Prostate gland (tissue), 2 donors: ENCODE measurements at regions not wholly inside any gene's neighbourhood (a gene's known extent, or its start where the extent isn't known, plus 50 kb on each side); places are given as distances from the start of the nearest gene placed in this dataset.

Experiments used
- DNase-seq: peaks from one replicate; pipeline ENCODE4 v3.0.0-alpha.2; 2019; ENCODE audit warnings: low spot score
- H3K27ac ChIP-seq, 2 donors: fragments of 200-600 bp; sonication (generic); 2 replicates each; pipeline ENCODE4 v1.5.1; 2017 to 2019
- H3K27me3 ChIP-seq: fragments of 200-600 bp; sonication (generic); replicated peaks from 2 replicates; pipeline ENCODE4 v1.5.1; 2019; ENCODE audit not compliant: insufficient read depth
- H3K36me3 ChIP-seq, 2 donors: fragments of 200-600 bp; sonication (generic); 1 replicate in 1 of 2; 2 replicates in 1 of 2; pipeline versions ENCODE4 v1.5.1 to v1.8.1; 2017 to 2019
- H3K4me1 ChIP-seq: fragments of 200-600 bp; sonication (generic); replicated peaks from 2 replicates; pipeline ENCODE4 v1.5.1; 2019
- H3K4me3 ChIP-seq, 2 donors: fragments of 200-600 bp; sonication (generic); 2 replicates each; pipeline ENCODE4 v1.5.1; 2017 to 2019
- H3K9me3 ChIP-seq: fragments of 200-600 bp; sonication (generic); 2 replicates; pipeline ENCODE4 v1.5.1; 2017
- POLR2A ChIP-seq: fragments of 450-650 bp; IDR thresholded peaks from one replicate; pipeline ENCODE4 v1.6.1; 2016; ENCODE audit warnings: antibody characterized with exemption, mild to moderate bottlenecking
- POLR2AphosphoS5 ChIP-seq: sonication (generic); formaldehyde crosslinking; IDR thresholded peaks from one replicate; pipeline ENCODE4 v1.6.1; 2017; ENCODE audit warnings: antibody characterized with exemption
- WGBS: methylation state at CpG from one replicate; pipeline ENCODE4 v1.1.5; 2018; 5-methylcytosine and 5-hydroxymethylcytosine counted together
- intact Hi-C: fragments of 100-400 bp; cut with DNase I; formaldehyde crosslinking; loops from one replicate; pipeline ENCODE4 v1.14.2; 2022
- TF ChIP-seq, protein P1 (sequence below), 4 experiments: fragments of 200-600 bp in 2 of 4; fragments of 450-650 bp in 2 of 4; sonication (generic) in 2 of 4; IDR thresholded peaks; 1 replicate in 3 of 4; 2 replicates in 1 of 4; pipeline ENCODE4 v1.5.1; 2016 to 2019; ENCODE audit warnings: antibody characterized with exemption in 4 of 4, mild to moderate bottlenecking in 2 of 4, moderate library complexity in 2 of 4

DNA sequence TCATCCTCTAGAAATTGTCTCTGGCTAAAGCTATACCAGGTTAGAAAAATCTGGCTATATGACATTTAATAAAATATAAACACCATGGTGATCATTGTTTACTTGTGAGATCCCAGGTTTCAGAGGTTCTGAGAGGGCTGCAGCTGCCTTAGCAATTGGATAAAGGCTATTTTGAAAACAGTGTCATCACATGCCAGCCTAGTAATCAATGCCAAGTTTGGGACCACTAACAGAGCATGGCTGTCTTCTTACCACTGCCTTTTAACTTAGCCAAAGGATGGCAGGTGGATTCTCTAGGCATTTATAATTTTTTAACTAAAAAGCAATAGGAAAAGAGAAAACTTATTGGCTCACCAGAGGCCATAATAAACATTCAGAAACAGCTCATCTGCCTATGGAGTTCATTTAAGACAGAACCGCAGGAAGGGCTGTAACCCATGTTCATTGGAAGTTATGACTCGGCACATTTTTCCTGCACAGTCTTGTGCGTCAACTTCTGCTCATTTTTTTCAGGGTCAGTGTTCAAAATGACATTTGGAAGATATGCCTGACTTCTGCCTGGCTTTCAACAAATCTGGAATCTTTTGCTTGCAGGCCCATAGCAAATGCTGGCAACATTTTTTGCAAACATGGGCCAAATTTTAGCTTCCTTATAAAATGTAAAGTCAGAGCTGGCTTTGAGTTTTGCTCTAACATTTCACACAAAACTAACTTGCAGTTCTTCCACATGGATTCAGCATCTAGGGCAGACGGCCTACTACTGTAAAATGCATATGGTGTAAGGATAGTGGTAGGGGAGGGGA lies 476.0 kb upstream of the TBL1XR1 start:
- Histone ChIP-seq H3K27me3 (no peaks in the 10 kb centered on the region), H3K9me3 (no peaks in the 10 kb centered on the region), H3K4me3 (no peak overlapping the region), H3K4me1 (no peaks in the 10 kb centered on the region), H3K36me3 (no peaks in the 10 kb centered on the region), H3K27ac (no peak overlapping the region)
- intact Hi-C loops: no loop called here
- WGBS: 59% methylated on average over 4 of the region's 4 CpGs
- TF ChIP-seq, protein P1, sequence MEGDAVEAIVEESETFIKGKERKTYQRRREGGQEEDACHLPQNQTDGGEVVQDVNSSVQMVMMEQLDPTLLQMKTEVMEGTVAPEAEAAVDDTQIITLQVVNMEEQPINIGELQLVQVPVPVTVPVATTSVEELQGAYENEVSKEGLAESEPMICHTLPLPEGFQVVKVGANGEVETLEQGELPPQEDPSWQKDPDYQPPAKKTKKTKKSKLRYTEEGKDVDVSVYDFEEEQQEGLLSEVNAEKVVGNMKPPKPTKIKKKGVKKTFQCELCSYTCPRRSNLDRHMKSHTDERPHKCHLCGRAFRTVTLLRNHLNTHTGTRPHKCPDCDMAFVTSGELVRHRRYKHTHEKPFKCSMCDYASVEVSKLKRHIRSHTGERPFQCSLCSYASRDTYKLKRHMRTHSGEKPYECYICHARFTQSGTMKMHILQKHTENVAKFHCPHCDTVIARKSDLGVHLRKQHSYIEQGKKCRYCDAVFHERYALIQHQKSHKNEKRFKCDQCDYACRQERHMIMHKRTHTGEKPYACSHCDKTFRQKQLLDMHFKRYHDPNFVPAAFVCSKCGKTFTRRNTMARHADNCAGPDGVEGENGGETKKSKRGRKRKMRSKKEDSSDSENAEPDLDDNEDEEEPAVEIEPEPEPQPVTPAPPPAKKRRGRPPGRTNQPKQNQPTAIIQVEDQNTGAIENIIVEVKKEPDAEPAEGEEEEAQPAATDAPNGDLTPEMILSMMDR (IDR thresholded peaks at IDR 0.05): no peak
- no peak for DNase-seq

DNA sequence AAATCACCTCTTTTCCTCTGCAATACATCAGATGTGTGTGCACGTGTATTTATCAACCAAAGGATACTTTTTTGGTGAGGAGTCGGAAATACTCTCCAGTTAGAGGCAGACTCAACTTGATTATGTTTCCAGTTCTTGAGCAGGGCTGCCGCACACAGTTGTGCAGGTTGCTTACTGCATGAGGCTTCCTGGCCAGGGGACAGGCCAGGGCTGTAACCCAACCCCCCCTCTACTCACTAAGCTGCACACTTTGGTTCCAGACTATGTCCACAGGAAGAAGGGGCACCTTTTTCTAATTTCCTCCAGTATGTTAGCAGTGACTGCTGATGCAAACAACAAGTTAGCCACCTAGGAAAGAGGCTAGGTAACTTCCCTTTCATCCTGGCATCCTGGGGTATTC lies 476.9 kb upstream of the TBL1XR1 start:
- DNase-seq: no peak
- H3K36me3 ChIP-seq: no peaks in the 10 kb centered on the region
- TF ChIP-seq, protein P1 (IDR thresholded peaks at IDR 0.05): no peak
- TF ChIP-seq POLR2AphosphoS5: no peak
- TF ChIP-seq POLR2A: no peak
- H3K27me3 ChIP-seq: no peaks in the 10 kb centered on the region
- no peaks in the 10 kb centered on the region for H3K9me3 ChIP-seq
- H3K4me3 ChIP-seq: no peak overlapping the region
- H3K27ac ChIP-seq: no peak overlapping the region
- intact Hi-C loops: no loop called here
- no peaks in the 10 kb centered on the region for H3K4me1 ChIP-seq
- 95% methylated on average over 3 of the region's 3 CpGs for WGBS

DNA sequence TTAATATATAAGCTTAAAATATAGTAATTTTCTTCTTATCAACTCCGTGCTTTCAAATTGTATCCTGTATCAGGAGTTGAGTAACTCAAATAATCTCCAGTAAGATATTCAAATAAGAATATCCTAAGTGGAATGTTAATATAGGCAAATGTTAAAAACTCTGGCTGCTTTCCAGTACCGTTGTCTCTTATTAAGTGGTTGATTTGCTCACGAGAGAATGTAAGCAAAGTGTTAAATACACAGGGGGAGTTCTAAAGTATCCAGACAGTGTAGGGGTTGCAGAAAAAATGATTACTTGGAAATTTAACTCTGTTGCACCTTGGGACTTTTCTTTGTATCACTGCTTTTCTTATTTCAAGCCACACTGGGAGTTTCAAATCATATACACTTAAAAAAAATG lies 478.9 kb upstream of the TBL1XR1 start:
- H3K9me3 ChIP-seq: no peaks in the 10 kb centered on the region
- no peak overlapping the region for H3K27ac ChIP-seq
- TF ChIP-seq POLR2AphosphoS5 (no peak), POLR2A (no peak)
- TF ChIP-seq, protein P1 (IDR thresholded peaks at IDR 0.05): no peak
- intact Hi-C loops: no loop called here
- WGBS: 62% methylated on average over 3 of the region's 3 CpGs
- H3K4me1 ChIP-seq: no peaks in the 10 kb centered on the region
- H3K4me3 ChIP-seq: no peak overlapping the region
- H3K36me3 ChIP-seq: no peaks in the 10 kb centered on the region
- no peak for DNase-seq
- H3K27me3 ChIP-seq: no peaks in the 10 kb centered on the region

DNA sequence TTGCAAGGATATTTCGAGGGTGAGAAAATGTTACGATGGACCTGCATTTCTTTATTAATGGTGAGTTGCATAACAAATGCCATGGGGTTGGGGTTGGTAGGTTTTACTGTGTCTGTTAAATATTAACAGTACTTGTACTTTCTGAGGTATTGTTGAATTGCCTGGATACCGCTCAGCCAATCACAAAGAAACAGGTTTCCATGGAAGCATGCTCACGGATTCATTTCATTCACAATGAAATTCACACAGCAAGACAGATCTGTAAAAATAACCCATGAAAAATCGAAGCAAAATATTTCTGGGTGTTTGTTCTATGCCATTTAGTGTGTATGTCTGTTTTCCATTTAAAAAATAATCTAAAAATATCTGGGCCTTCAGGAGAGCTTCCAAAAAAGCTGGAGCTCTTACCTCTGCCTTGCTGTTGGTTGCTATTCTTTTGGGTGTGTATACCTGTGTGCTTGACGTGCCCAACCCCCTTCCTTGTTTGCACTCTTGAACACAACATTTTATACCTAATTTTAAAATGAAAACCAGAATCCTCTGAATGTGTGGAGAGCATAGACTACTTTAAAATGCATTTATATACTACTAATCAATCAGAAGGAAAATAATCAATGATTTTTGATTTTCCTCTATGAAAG lies 479.8 kb upstream of the TBL1XR1 start:
- Histone ChIP-seq H3K27me3 (no peaks in the 10 kb centered on the region), H3K9me3 (no peaks in the 10 kb centered on the region), H3K27ac (no peak overlapping the region), H3K4me1 (no peaks in the 10 kb centered on the region), H3K36me3 (no peaks in the 10 kb centered on the region), H3K4me3 (no peak overlapping the region)
- no peak for TF ChIP-seq POLR2A
- TF ChIP-seq, protein P1 (IDR thresholded peaks at IDR 0.05): no peak
- TF ChIP-seq POLR2AphosphoS5: no peak
- intact Hi-C loops: no loop called here
- 53% methylated on average over 6 of the region's 6 CpGs for WGBS
- DNase-seq: no peak
